ENCODE measurements at regions not wholly inside any gene's neighbourhood (a gene's known extent, or its start where the extent isn't known, plus 50 kb on each side); places are given as distances from the start of the nearest gene placed in this dataset.

DNA sequence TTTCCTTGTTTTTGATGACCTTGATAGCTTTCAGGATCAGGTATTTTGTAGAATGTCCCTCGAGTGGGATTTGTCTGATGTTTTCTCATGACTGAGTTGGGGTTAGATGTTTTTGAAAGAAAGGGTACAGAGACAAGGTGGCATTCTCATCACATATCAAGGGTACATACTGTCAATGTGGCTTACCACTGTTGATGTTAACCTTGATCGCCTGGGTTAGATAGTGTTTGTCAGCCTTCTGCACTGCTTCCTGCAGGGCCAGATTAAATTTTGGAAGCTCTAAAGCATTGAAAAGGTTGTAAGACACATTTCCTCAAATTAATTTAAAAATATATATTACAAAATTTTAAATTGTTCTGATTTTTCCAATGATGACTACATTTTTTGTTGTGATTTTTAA lies 287.4 kb upstream of the ACTBL2 start:
- Histone ChIP-seq H3K18ac (ENCODE audit: extremely low read depth, low read length) (no peak overlapping the region), H4K91ac (replicated peaks; ENCODE audit: insufficient read length, low read length) (no peak overlapping the region), H4K8ac (ENCODE audit: extremely low read depth, insufficient read depth, low read length) (no peak overlapping the region), H4K5ac (ENCODE audit: insufficient read length, low read depth, low read length) (no peak overlapping the region), H4K20me1 (replicated peaks in 1 of 2; ENCODE audit: control insufficient read depth in 1 of 2, insufficient read depth in 2 of 2, low read length in 2 of 2) (no peaks in the 10 kb centered on the region), H3K27me3 (replicated peaks in 1 of 4; ENCODE audit: control insufficient read depth in 3 of 4, extremely low read depth in 1 of 4, insufficient read depth in 3 of 4, low read length in 3 of 4) (no peaks in the 10 kb centered on the region), H2BK120ac (replicated peaks; ENCODE audit: low read depth, low read length) (no peak overlapping the region), H2AFZ (ENCODE audit: low read length) (no peak overlapping the region), H2BK20ac (ENCODE audit: low read length) (no peak overlapping the region), H3K9ac (replicated peaks in 1 of 4; ENCODE audit: extremely low read depth in 1 of 4, low read depth in 3 of 4, low read length in 3 of 4) (no peak overlapping the region), H2BK12ac (ENCODE audit: low read depth, low read length) (no peak overlapping the region), H2AK5ac (ENCODE audit: low read depth, low read length) (no peak overlapping the region), H2BK15ac (ENCODE audit: low read length) (no peak overlapping the region), H3K4me1 (replicated peaks in 1 of 4; ENCODE audit: control insufficient read depth in 3 of 4, insufficient read depth in 4 of 4, low read length in 3 of 4) (peaks cover 0 to 3% (median 0%) of the 10 kb centered on the region in 4 experiments; a peak in 1 of 7 replicates), H3K4me3 (ENCODE audit: extremely low read depth in 1 of 4, insufficient read depth in 2 of 4, low read depth in 3 of 4, low read length in 4 of 4) (no peak overlapping the region), H3K36me3 (ENCODE audit: control insufficient read depth in 2 of 4, insufficient read depth in 4 of 4, low read length in 3 of 4) (no peaks in the 10 kb centered on the region), H3K79me2 (ENCODE audit: control insufficient read depth in 1 of 2, insufficient read depth in 2 of 2, low read length in 2 of 2) (no peaks in the 10 kb centered on the region), H3K14ac (ENCODE audit: insufficient read length) (no peak overlapping the region), H3K23me2 (ENCODE audit: low read depth, low read length) (no peaks in the 10 kb centered on the region), H3K23ac (ENCODE audit: insufficient read length) (no peak overlapping the region), H3K27ac (ENCODE audit: low read depth, low read length) (no peak overlapping the region), H3K4ac (replicated peaks; ENCODE audit: insufficient read length, low read depth, low read length) (no peak overlapping the region), H2BK5ac (ENCODE audit: low read depth, low read length) (no peak overlapping the region), H3K4me2 (ENCODE audit: insufficient read depth in 1 of 2, low read depth in 2 of 2, low read length in 2 of 2) (no peak overlapping the region), H3K9me3 (ENCODE audit: insufficient read depth in 2 of 2, low read depth in 1 of 2, low read length in 1 of 2) (no peaks in the 10 kb centered on the region), H3K79me1 (ENCODE audit: low read depth, low read length) (no peaks in the 10 kb centered on the region), H3K56ac (replicated peaks; ENCODE audit: insufficient read length, low read depth, low read length) (no peak overlapping the region)
- no peak for TF ChIP-seq SIRT6 (IDR thresholded peaks at IDR 0.05; ENCODE audit: low read length)
- no peak for TF ChIP-seq RNF2 (IDR thresholded peaks at IDR 0.05; ENCODE audit: borderline replicate concordance, low read depth, low read length, missing control alignments, poor library complexity, severe bottlenecking)
- TF ChIP-seq ASH2L (IDR thresholded peaks at IDR 0.05; ENCODE audit: low read length), result no peak
- TF ChIP-seq TBP (IDR thresholded peaks at IDR 0.05; ENCODE audit: low read depth, low read length), result no peak
- no peak for TF ChIP-seq SUZ12 (IDR thresholded peaks at IDR 0.05; ENCODE audit: low read length)
- TF ChIP-seq RFX5 (IDR thresholded peaks at IDR 0.05; ENCODE audit: borderline replicate concordance, low read depth, low read length), result no peak
- TF ChIP-seq JUN (IDR thresholded peaks at IDR 0.05; ENCODE audit: low read depth, low read length), result no peak
- no peak for TF ChIP-seq SIN3A (conservative IDR thresholded peaks at IDR 0.05 in 1 of 2, IDR thresholded peaks at IDR 0.05 in 1 of 2; ENCODE audit: low read depth in 1 of 2, low read length in 2 of 2)
- FAIRE-seq (no peak), DNase-seq (ENCODE audit: low read depth in 1 of 2, low spot score in 2 of 2) (no peak)
- 94% methylated on average over 2 of the region's 2 CpGs; no CpG with 5 or more reads in 1 of the 2 experiments for WGBS, 2 experiments (ENCODE audit: extremely low coverage in 1 of 2, insufficient coverage in 1 of 2, insufficient read length in 1 of 2, insufficient replicate concordance in 2 of 2, low coverage in 1 of 2, low lambda C conversion rate in 2 of 2, missing lambda C conversion rate in 1 of 2)
- POLR2A ChIA-PET (ENCODE audit: partially characterized antibody), result no interaction called here
- CTCF ChIA-PET (ENCODE audit: partially characterized antibody), result interaction anchor here (0.9 to 3.6 kb wide), 6 partner anchors 9 to 691 kb away, joined by 3 to 18 read pairs (median 8); no protein-coding TSS in a partner anchor

Data from H1 (cell line).